ENCODE measurements at regions not wholly inside any gene's neighbourhood (a gene's known extent, or its start where the extent isn't known, plus 50 kb on each side); places are given as distances from the start of the nearest gene placed in this dataset.

GRCh38 chr20:51126337-51126736, 103.4 kb upstream of the KCNG1 start:
- TF ChIP-seq CTCF (IDR thresholded peaks at IDR 0.05) = no peak
- no peak for TF ChIP-seq EP300 (IDR thresholded peaks at IDR 0.05)
- no peak for TF ChIP-seq POLR2AphosphoS5 (IDR thresholded peaks at IDR 0.05)
